Adipocyte (in vitro differentiated cells): ENCODE measurements at regions not wholly inside any gene's neighbourhood (a gene's known extent, or its start where the extent isn't known, plus 50 kb on each side); places are given as distances from the start of the nearest gene placed in this dataset.
"Not testable (repeated sequence)": the region's sequence is repeated elsewhere in the genome, so short reads cannot be mapped to it uniquely, and the experiment has no call there.

Experiments used
- DNase-seq: peaks from one replicate; pipeline ENCODE4 v3.0.0-alpha.2; 2015; ENCODE audit warnings: low read depth
- H3K27me3 ChIP-seq: replicated peaks from 2 replicates; pipeline ENCODE4 v1.7.0; 2013; ENCODE audit warnings: mild to moderate bottlenecking, low read length, moderate library complexity; ENCODE audit not compliant: control insufficient read depth, insufficient read depth
- H3K36me3 ChIP-seq: 2 replicates; pipeline ENCODE4 v1.7.0; 2013; ENCODE audit warnings: low read length, mild to moderate bottlenecking, moderate library complexity; ENCODE audit not compliant: control insufficient read depth, insufficient read depth, severe bottlenecking
- H3K4me1 ChIP-seq: 2 replicates; pipeline ENCODE4 v1.7.0; 2013; ENCODE audit warnings: mild to moderate bottlenecking, low read length, moderate library complexity; ENCODE audit not compliant: control insufficient read depth, insufficient read depth
- H3K4me3 ChIP-seq: 2 replicates; pipeline ENCODE4 v1.7.0; 2013; ENCODE audit warnings: mild to moderate bottlenecking, low read length, moderate library complexity
- H3K9ac ChIP-seq: 2 replicates; pipeline ENCODE4 v1.7.0; 2013; ENCODE audit warnings: mild to moderate bottlenecking, low read length, moderate library complexity
- H3K9me3 ChIP-seq: 2 replicates; pipeline ENCODE4 v1.7.0; 2013; ENCODE audit warnings: mild to moderate bottlenecking, low read length, moderate library complexity; ENCODE audit not compliant: control insufficient read depth

DNA sequence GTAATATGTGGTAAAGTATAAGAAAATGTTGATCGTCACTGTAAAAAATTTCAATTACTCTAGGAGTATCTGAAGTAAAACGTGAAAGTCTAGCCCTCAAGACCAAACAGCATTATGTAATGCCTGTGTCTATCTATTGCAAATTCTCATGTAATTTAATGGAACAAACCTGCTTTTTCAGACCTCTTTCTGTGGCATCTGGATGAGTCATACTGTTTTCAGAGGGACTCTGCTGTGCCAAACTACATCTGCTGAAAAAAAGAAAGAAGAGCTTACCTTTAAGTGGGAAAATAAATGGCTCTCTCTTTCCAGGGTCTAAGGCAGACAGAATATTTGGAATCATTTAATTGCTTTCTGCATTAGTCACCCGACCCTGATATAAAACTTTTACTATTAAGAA, 89.8 kb upstream of the ARMCX2 start:
- no peaks in the 10 kb centered on the region for H3K36me3 ChIP-seq
- H3K27me3 ChIP-seq: no peaks in the 10 kb centered on the region
- H3K9me3 ChIP-seq: no peaks in the 10 kb centered on the region
- H3K4me3 ChIP-seq: no peak overlapping the region
- DNase-seq: no peak
- no peak overlapping the region for H3K9ac ChIP-seq
- H3K4me1 ChIP-seq: peaks cover 9% of the 10 kb centered on the region

GRCh38 chrX:101745046-101745445, 85.4 kb upstream of the ARMCX2 start:
- no peak for DNase-seq
- no peak overlapping the region for H3K9ac ChIP-seq
- H3K27me3 ChIP-seq: peaks cover 6% of the 10 kb centered on the region
- peak overlapping the region; percentile 67 for H3K4me3 ChIP-seq
- no peaks in the 10 kb centered on the region for H3K36me3 ChIP-seq
- no peaks in the 10 kb centered on the region for H3K9me3 ChIP-seq
- peaks cover 11% of the 10 kb centered on the region for H3K4me1 ChIP-seq

DNA sequence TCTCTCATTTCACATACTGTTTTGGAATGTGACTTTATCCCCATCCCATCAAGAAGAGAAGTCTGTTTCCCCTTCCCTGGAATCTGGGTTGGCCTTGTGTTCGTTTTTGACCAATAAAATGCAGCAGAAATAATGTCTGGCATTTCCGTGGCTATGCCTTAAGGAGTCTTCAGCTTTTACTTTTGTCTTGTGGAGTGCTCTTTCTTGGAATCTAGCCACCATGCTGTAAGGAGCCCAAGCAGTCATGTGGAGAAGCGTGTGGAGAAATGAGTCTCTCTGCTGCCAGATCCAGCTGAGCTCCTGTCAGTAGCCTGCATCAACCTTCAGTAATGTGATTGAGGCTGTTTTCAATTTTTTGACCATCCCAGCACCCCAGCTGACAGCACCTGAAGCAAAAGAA, 84.4 kb upstream of the ARMCX2 start:
- Histone ChIP-seq H3K4me3 (peak overlapping the region; percentile 67), H3K4me1 (peaks cover 11% of the 10 kb centered on the region), H3K27me3 (peaks cover 6% of the 10 kb centered on the region), H3K9ac (no peak overlapping the region), H3K36me3 (no peaks in the 10 kb centered on the region), H3K9me3 (no peaks in the 10 kb centered on the region)
- DNase-seq: no peak

DNA sequence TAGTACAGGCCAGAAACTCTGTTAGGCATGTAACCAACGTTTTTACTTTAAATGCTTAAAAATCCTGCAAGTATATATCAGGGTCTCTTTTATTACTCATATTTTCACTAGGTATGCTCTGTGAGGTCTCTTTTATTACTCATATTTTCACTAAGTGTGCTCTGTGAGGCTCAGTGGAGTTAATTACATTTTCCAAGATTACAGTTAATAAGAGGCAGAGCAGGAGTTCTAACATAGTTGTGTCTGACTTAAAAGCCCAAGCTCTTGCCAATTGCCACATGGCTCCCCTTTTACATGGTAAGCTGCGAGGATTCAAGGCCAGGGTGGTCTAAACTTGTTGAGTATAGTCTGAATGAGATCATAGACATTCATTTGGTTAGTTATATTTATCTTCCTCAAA, 81.0 kb upstream of the ARMCX2 start:
- H3K4me3 ChIP-seq: no peak overlapping the region
- DNase-seq: no peak
- H3K4me1 ChIP-seq: peaks cover 11% of the 10 kb centered on the region
- H3K27me3 ChIP-seq: peaks cover 6% of the 10 kb centered on the region
- no peak overlapping the region for H3K9ac ChIP-seq
- H3K9me3 ChIP-seq: no peaks in the 10 kb centered on the region
- H3K36me3 ChIP-seq: no peaks in the 10 kb centered on the region

DNA sequence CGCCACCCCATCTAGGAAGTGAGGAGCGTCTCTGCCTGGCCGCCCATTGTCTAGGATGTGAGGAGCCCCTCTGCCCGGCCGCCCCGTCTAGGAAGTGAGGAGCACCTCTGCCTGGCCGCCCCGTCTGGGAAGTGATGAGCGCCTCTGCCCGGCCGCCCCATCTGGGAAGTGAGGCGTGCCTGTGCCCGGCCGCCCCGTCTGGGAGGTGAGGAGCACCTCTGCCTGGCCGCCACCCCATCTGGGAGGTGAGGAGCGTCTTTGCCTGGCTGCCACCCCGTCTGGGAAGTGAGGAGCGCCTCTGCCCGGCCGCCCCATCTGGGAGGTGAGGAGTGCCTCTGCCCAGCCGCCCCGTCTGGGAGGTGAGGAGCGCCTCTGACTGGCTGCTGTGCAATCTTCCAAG, 79.2 kb upstream of the ARMCX2 start:
- not testable (repeated sequence) for DNase-seq, H3K9ac ChIP-seq, H3K27me3 ChIP-seq, H3K36me3 ChIP-seq, H3K4me1 ChIP-seq, H3K4me3 ChIP-seq, H3K9me3 ChIP-seq

- H3K27me3 ChIP-seq, DNase-seq, H3K4me3 ChIP-seq, H3K9ac ChIP-seq, H3K9me3 ChIP-seq, H3K4me1 ChIP-seq, H3K36me3 ChIP-seq: not testable (repeated sequence)
These were observed 78.8 kb upstream of the ARMCX2 start for GRCh38 chrX:101738411-101738810.

DNA sequence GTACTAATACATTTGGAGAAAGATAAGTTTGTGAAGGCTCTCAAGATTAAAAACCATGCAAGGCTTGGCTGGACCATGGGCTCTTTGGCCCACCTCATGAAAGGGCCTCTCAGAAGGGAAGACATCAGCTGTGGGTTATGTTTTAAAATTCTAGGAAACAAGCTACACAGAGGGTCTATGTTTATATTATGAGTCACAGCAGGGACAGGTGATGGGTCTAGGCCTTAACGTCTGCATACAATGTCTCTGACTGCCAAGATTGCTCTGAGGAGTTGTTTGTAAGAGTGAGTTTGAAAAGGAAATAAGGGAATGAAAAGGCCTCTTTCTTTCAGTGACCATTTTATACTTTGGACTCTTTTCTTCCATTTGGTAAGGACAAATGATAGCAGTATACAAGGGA, 77.0 kb upstream of the ARMCX2 start:
- Histone ChIP-seq H3K4me3 (no peak overlapping the region), H3K4me1 (no peaks in the 10 kb centered on the region), H3K9ac (no peak overlapping the region), H3K27me3 (peaks cover 6% of the 10 kb centered on the region), H3K36me3 (no peaks in the 10 kb centered on the region), H3K9me3 (no peaks in the 10 kb centered on the region)
- no peak for DNase-seq

GRCh38 chrX:101732870-101733269, 73.2 kb upstream of the ARMCX2 start:
- no peaks in the 10 kb centered on the region for H3K27me3 ChIP-seq
- no peaks in the 10 kb centered on the region for H3K9me3 ChIP-seq
- H3K4me3 ChIP-seq: no peak overlapping the region
- H3K4me1 ChIP-seq: no peaks in the 10 kb centered on the region
- DNase-seq: no peak
- H3K9ac ChIP-seq: no peak overlapping the region
- no peaks in the 10 kb centered on the region for H3K36me3 ChIP-seq

- Histone ChIP-seq H3K36me3 (no peaks in the 10 kb centered on the region), H3K4me1 (no peaks in the 10 kb centered on the region), H3K4me3 (no peak overlapping the region), H3K9ac (no peak overlapping the region), H3K27me3 (no peaks in the 10 kb centered on the region), H3K9me3 (no peaks in the 10 kb centered on the region)
- no peak for DNase-seq
These were observed 70.3 kb upstream of the ARMCX2 start for GRCh38 chrX:101729986-101730385.
